AG09309 (cell line): ENCODE measurements at regions not wholly inside any gene's neighbourhood (a gene's known extent, or its start where the extent isn't known, plus 50 kb on each side); places are given as distances from the start of the nearest gene placed in this dataset.
"Not testable (repeated sequence)": the region's sequence is repeated elsewhere in the genome, so short reads cannot be mapped to it uniquely, and the experiment has no call there.

ENCODE experiments used
- DNase-seq: peaks from one replicate; pipeline ENCODE4 v3.0.0-alpha.2; 2010; ENCODE audit warnings: low read depth
- H3K4me3 ChIP-seq: 2 replicates; pipeline ENCODE4 v1.5.1; 2011; ENCODE audit warnings: mild to moderate bottlenecking, low read depth, low read length, moderate library complexity; ENCODE audit not compliant: control insufficient read depth
- TF ChIP-seq, protein P1 (sequence below): IDR thresholded peaks from 2 replicates; pipeline ENCODE4 v1.5.1; 2011; ENCODE audit warnings: mild to moderate bottlenecking, low read depth, low read length, inconsistent platforms; ENCODE audit not compliant: insufficient read depth, control insufficient read depth; ENCODE audit errors: missing control alignments

DNA sequence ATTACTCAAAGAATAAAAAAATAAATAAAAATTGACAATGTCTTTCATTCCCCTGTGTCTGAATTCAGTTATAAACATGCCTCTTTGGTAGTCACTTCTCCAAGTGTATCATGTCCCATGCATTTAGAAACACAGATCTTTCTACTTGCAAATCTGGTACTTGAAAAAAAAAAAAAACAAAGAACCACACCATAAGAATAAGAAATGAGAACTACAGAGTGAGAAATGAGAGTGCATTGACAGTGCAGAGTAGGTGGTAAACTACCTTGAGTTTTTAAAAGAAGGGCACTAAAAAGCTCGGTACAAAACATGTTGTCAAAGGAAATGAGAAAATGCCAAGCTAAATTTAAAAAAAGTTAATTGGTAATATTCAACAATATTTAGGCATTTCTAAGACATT is 123.0 kb downstream of the GPR85 start:
- DNase-seq = no peak
- TF ChIP-seq, protein P1, sequence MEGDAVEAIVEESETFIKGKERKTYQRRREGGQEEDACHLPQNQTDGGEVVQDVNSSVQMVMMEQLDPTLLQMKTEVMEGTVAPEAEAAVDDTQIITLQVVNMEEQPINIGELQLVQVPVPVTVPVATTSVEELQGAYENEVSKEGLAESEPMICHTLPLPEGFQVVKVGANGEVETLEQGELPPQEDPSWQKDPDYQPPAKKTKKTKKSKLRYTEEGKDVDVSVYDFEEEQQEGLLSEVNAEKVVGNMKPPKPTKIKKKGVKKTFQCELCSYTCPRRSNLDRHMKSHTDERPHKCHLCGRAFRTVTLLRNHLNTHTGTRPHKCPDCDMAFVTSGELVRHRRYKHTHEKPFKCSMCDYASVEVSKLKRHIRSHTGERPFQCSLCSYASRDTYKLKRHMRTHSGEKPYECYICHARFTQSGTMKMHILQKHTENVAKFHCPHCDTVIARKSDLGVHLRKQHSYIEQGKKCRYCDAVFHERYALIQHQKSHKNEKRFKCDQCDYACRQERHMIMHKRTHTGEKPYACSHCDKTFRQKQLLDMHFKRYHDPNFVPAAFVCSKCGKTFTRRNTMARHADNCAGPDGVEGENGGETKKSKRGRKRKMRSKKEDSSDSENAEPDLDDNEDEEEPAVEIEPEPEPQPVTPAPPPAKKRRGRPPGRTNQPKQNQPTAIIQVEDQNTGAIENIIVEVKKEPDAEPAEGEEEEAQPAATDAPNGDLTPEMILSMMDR = no peak
- H3K4me3 ChIP-seq = no peak overlapping the region

DNA sequence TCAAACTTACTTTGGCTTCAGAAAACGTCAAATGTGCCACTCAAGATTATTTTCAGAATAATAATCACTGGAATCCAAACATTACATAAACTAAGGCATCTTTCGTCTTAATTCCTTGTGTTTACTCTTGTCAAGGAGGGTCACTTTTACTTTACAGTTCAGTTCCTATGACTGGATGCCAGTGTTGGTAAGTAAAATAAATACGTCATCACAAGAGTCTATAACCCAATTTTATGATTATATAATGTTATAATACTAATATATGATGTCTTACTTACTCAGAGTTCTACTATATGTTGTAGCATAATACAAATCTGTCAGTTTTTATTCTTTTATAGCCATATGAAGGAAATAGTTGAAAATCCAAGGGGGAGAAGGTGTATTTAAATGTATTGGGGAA is 123.8 kb downstream of the GPR85 start:
- TF ChIP-seq, protein P1 = no peak
- no peak for DNase-seq
- H3K4me3 ChIP-seq = no peak overlapping the region

DNA sequence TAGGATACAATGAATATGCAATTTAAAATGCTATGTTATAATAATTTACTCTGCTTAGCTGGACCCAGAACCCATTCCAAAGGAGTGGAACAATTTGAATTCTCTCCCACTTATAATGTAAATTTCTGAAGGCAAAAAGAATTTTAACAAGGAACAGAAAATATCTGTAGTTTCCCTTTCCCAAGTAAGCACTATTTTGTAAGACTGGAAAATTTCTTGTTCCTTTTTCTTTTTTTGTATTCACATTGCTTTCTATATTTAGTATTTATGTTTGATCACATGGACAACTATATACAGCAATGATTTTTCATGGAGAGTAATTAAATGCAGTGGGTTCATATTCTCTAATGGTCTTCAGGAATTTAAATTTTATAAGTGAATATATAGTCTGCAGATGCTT is 127.4 kb downstream of the GPR85 start:
- no peak for DNase-seq
- TF ChIP-seq, protein P1 = no peak
- no peak overlapping the region for H3K4me3 ChIP-seq

DNA sequence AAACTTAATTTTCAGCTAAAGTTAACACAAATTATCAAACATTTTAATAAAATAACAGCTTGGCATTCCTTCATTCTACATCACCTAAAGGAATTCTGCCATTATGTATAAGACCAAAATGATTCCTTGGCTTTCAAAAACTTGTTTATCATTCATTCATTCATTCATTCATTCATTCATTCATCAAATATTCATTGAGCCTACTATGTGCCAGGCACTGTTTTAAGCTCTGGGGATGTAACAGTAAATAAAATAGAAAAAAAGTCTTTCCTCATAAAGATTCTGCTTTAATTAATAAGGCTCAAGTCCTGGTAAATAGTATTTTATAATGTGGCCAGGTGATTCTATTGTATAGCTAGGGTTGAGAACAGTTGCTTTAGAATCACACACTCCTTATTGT is 127.9 kb downstream of the GPR85 start:
- no peak for DNase-seq
- H3K4me3 ChIP-seq = no peak overlapping the region
- TF ChIP-seq, protein P1 = no peak

DNA sequence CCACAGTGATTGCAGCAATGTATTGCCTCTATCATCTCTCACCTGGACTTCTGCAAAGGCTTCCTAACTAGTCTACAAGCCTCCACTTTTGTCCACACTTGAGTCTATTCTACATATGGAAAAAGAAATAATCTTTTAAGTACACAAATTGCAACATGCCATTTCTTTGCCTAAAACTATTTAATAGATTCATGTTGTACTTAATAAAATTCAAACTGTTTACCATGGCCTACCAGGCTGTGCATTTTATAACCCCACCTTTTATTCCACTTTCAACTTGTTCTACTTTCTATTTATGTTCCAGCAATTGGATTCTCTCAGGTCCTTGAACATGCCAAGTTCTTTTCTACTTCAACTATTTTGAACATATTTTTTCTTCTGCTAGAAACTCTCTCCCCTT is 128.7 kb downstream of the GPR85 start:
- DNase-seq = no peak
- H3K4me3 ChIP-seq = no peak overlapping the region
- TF ChIP-seq, protein P1 = no peak

DNA sequence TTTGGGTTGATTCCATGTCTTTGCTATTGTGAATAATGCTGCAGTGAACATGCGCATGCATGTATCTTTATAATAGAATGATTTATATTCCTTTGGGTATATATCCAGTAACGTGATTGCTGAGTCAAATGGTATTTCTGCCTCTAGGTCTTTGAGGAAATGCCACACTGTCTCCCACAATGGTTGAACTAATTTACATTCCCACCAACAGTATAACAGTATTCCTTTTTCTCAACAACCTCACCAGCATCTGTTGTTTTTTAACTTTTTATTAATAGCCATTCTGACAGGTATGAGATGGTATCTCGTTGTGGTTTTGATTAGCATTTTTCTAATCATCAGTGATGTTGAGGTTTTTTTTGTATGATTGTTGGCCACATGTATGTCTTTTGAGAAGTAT is 133.6 kb downstream of the GPR85 start:
- H3K4me3 ChIP-seq, DNase-seq: not testable (repeated sequence)

DNA sequence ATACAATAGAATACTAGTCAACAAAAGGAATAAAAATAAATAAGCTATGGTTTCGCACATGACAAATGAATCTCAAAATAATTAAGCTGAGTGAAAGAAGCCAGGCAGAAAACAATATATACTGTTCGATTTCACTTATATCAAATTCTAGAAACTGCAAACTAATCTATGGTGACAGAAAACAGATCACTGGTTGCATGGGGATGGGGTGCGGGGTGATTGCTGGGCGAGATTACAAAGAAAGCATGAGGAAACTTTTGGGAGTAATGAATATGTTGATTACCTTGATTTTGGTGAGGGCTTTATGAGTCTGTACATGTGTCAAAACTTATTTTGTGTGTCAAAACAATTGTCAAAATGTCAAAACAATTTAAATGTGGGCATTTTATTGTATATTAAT is 135.6 kb downstream of the GPR85 start:
- H3K4me3 ChIP-seq = no peak overlapping the region
- DNase-seq = no peak
- TF ChIP-seq, protein P1 = no peak

DNA sequence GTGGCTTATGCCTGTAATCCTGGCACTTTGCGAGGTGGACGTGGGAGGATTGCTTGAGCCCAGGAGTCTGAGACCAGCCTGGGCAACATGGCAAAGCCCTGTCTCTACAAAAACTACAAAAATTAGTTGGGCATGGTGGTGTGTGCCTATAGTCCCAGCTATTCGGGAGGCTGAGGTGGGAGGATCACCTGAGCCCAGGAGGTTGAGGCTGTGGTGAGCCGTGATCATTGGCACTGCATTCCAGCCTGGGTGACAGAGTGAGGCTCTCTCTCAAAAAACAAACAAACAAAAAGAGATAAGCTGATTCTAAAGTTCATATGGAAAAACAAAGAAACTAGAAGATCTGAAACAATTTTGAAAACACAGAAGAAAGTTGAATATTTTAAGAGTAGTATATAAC is 136.9 kb downstream of the GPR85 start:
- not testable (repeated sequence) for H3K4me3 ChIP-seq, DNase-seq
